Fibroblast of lung (primary cell): ENCODE measurements at regions not wholly inside any gene's neighbourhood (a gene's known extent, or its start where the extent isn't known, plus 50 kb on each side); places are given as distances from the start of the nearest gene placed in this dataset.
A peak's percentile ranks its signal among the peaks of the same experiment; 100 is the strongest.

ENCODE experiments used
- DNase-seq, 2 donors: peaks; one replicate each; pipeline versions ENCODE4 v3.0.0 to v3.0.0-alpha.2; 2010; ENCODE audit warnings: low read depth in 2 of 2
- H2AFZ ChIP-seq: 2 replicates; pipeline ENCODE4 v1.5.1; 2012; ENCODE audit warnings: low read length, control low read depth, inconsistent platforms
- H3K27ac ChIP-seq: 2 replicates; pipeline ENCODE4 v1.5.1; 2011; ENCODE audit warnings: low read length, control low read depth; ENCODE audit not compliant: insufficient read depth
- H3K27me3 ChIP-seq: 2 replicates; pipeline ENCODE4 v1.5.1; 2011; ENCODE audit warnings: mild to moderate bottlenecking, low read length; ENCODE audit not compliant: control insufficient read depth, insufficient read depth
- H3K36me3 ChIP-seq: 2 replicates; pipeline ENCODE4 v1.5.1; 2011; ENCODE audit warnings: low read length; ENCODE audit not compliant: control insufficient read depth, insufficient read depth
- H3K4me1 ChIP-seq: 2 replicates; pipeline ENCODE4 v1.5.1; 2011; ENCODE audit warnings: low read length; ENCODE audit not compliant: control insufficient read depth, insufficient read depth; ENCODE audit errors: extremely low read depth
- H3K4me2 ChIP-seq: 2 replicates; pipeline ENCODE4 v1.5.1; 2011; ENCODE audit warnings: low read length, control low read depth; ENCODE audit not compliant: insufficient read depth; ENCODE audit errors: extremely low read depth
- H3K4me3 ChIP-seq, 4 experiments: fragments of 200-600 bp in 1 of 4; sonication (generic) in 1 of 4; replicated peaks in 1 of 4; 2 replicates each; pipeline ENCODE4 v1.5.1; 2011 to 2016; ENCODE audit warnings: low read length in 4 of 4, low read depth in 3 of 4, mild to moderate bottlenecking in 3 of 4, control low read depth in 2 of 4, inconsistent platforms in 1 of 4, mixed read lengths in 1 of 4; ENCODE audit not compliant: insufficient read depth in 1 of 4; ENCODE audit errors: control extremely low read depth in 1 of 4
- H3K79me2 ChIP-seq: 2 replicates; pipeline ENCODE4 v1.5.1; 2012; ENCODE audit warnings: mild to moderate bottlenecking, low read length, inconsistent platforms; ENCODE audit not compliant: control insufficient read depth, insufficient read depth
- H3K9ac ChIP-seq: 2 replicates; pipeline ENCODE4 v1.5.1; 2011; ENCODE audit warnings: mild to moderate bottlenecking, low read length, control low read depth; ENCODE audit not compliant: insufficient read depth
- H3K9me3 ChIP-seq: 2 replicates; pipeline ENCODE4 v1.5.1; 2012; ENCODE audit warnings: low read depth, low read length; ENCODE audit not compliant: control insufficient read depth, insufficient read depth
- H4K20me1 ChIP-seq: 2 replicates; pipeline ENCODE4 v1.5.1; 2011; ENCODE audit warnings: low read length; ENCODE audit not compliant: control insufficient read depth, insufficient read depth; ENCODE audit errors: extremely low read depth
- EZH2 ChIP-seq: IDR thresholded peaks from 2 replicates; pipeline ENCODE4 v1.5.1; 2012; ENCODE audit warnings: low read length, control low read depth, mild to moderate bottlenecking; ENCODE audit errors: missing control alignments
- TF ChIP-seq, protein P1 (sequence below), 2 donors: IDR thresholded peaks in 1 of 2; conservative IDR thresholded peaks in 1 of 2; 1 replicate in 1 of 2; 2 replicates in 1 of 2; pipeline ENCODE4 v1.5.1; 2011 to 2012; ENCODE audit warnings: low read length in 2 of 2, control low read depth in 1 of 2, inconsistent platforms in 1 of 2, low read depth in 1 of 2, mild to moderate bottlenecking in 1 of 2

DNA sequence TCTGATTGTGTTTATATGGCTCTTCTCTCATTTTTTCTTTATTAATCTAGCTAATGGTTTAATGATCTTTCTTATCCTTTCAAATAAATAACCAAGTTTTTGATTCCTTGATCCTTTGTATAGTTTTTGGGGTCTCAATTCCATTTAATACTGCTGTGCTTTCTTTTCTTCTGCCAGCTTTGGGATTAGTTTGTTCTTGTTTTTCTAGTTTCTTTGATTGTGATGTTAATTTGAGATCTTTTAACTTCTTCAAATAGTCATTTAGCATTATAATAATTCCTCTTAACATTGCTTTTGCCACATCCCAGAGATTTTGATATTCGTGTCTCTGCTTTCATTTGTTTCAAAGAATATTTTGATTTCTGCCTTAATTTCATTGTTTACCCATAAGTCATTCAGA lies 1126.6 kb downstream of the NAALADL2 start:
- no peaks in the 10 kb centered on the region for H3K27me3 ChIP-seq
- no peak overlapping the region for H3K4me3 ChIP-seq
- H2AFZ ChIP-seq: no peak overlapping the region
- H3K79me2 ChIP-seq: no peaks in the 10 kb centered on the region
- no peaks in the 10 kb centered on the region for H3K4me1 ChIP-seq
- H3K27ac ChIP-seq: no peak overlapping the region
- no peaks in the 10 kb centered on the region for H4K20me1 ChIP-seq
- H3K4me2 ChIP-seq: no peak overlapping the region
- no peaks in the 10 kb centered on the region for H3K36me3 ChIP-seq
- no peak for DNase-seq
- H3K9me3 ChIP-seq: no peaks in the 10 kb centered on the region
- H3K9ac ChIP-seq: no peak overlapping the region
- TF ChIP-seq, protein P1, sequence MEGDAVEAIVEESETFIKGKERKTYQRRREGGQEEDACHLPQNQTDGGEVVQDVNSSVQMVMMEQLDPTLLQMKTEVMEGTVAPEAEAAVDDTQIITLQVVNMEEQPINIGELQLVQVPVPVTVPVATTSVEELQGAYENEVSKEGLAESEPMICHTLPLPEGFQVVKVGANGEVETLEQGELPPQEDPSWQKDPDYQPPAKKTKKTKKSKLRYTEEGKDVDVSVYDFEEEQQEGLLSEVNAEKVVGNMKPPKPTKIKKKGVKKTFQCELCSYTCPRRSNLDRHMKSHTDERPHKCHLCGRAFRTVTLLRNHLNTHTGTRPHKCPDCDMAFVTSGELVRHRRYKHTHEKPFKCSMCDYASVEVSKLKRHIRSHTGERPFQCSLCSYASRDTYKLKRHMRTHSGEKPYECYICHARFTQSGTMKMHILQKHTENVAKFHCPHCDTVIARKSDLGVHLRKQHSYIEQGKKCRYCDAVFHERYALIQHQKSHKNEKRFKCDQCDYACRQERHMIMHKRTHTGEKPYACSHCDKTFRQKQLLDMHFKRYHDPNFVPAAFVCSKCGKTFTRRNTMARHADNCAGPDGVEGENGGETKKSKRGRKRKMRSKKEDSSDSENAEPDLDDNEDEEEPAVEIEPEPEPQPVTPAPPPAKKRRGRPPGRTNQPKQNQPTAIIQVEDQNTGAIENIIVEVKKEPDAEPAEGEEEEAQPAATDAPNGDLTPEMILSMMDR (conservative IDR thresholded peaks at IDR 0.05 in 1 of 2, IDR thresholded peaks at IDR 0.05 in 1 of 2; ENCODE audit: low read depth in 1 of 2, low read length in 2 of 2): no peak
- no peak for TF ChIP-seq EZH2

GRCh38 chr3:175983379-175983778 lies 1124.2 kb downstream of the NAALADL2 start:
- DNase-seq: peak in 1 of 2 donors; percentile 6
- TF ChIP-seq EZH2: no peak
- TF ChIP-seq, protein P1 (conservative IDR thresholded peaks at IDR 0.05 in 1 of 2, IDR thresholded peaks at IDR 0.05 in 1 of 2; ENCODE audit: low read depth in 1 of 2, low read length in 2 of 2): no peak

GRCh38 chr3:175980486-175981090 lies 1121.5 kb downstream of the NAALADL2 start:
- no peaks in the 10 kb centered on the region for H3K27me3 ChIP-seq
- H3K4me2 ChIP-seq: no peak overlapping the region
- no peaks in the 10 kb centered on the region for H4K20me1 ChIP-seq
- TF ChIP-seq, protein P1 (conservative IDR thresholded peaks at IDR 0.05 in 1 of 2, IDR thresholded peaks at IDR 0.05 in 1 of 2; ENCODE audit: low read depth in 1 of 2, low read length in 2 of 2): no peak
- no peak for TF ChIP-seq EZH2
- no peak overlapping the region for H3K27ac ChIP-seq
- DNase-seq: peak in 1 of 2 donors; percentile 22
- H2AFZ ChIP-seq: no peak overlapping the region
- H3K79me2 ChIP-seq: no peaks in the 10 kb centered on the region
- no peaks in the 10 kb centered on the region for H3K4me1 ChIP-seq
- H3K9ac ChIP-seq: no peak overlapping the region
- no peaks in the 10 kb centered on the region for H3K9me3 ChIP-seq
- no peaks in the 10 kb centered on the region for H3K36me3 ChIP-seq
- H3K4me3 ChIP-seq: no peak overlapping the region

More at GRCh38 chr3:175983379-175983778, 1124.2 kb downstream of the NAALADL2 start:
- Histone ChIP-seq H4K20me1 (no peaks in the 10 kb centered on the region), H3K9me3 (no peaks in the 10 kb centered on the region), H3K9ac (no peak overlapping the region), H3K4me2 (no peak overlapping the region), H3K27me3 (no peaks in the 10 kb centered on the region), H3K4me1 (no peaks in the 10 kb centered on the region), H3K27ac (no peak overlapping the region), H3K36me3 (no peaks in the 10 kb centered on the region), H3K79me2 (no peaks in the 10 kb centered on the region), H3K4me3 (no peak overlapping the region), H2AFZ (no peak overlapping the region)
